ENCODE measurements at regions not wholly inside any gene's neighbourhood (a gene's known extent, or its start where the extent isn't known, plus 50 kb on each side); places are given as distances from the start of the nearest gene placed in this dataset.

GRCh38 chr2:103785432-103785831 is 1023.6 kb downstream of the TMEM182 start:
- no peaks in the 10 kb centered on the region for H3K36me3 ChIP-seq (ENCODE audit: control insufficient read depth in 1 of 2, insufficient read depth in 2 of 2, low read length in 2 of 2)
- DNase-seq (ENCODE audit: low read depth, low spot score) = no peak
- no peaks in the 10 kb centered on the region for H3K27me3 ChIP-seq (ENCODE audit: insufficient read depth, low read length)
- H3K9ac ChIP-seq (ENCODE audit: low read length) = no peak overlapping the region
- ChIA-PET RAD21 (ENCODE audit: low non-redundant PET in 1 of 2, low total read pairs in 2 of 2, uncharacterized antibody in 2 of 2, unreplicated experiment in 2 of 2) (no interaction called here), CTCF (no interaction called here), POLR2A (no interaction called here)
- H4K20me1 ChIP-seq (ENCODE audit: insufficient read depth) = no peaks in the 10 kb centered on the region
- H3K4me3 ChIP-seq (replicated peaks in 1 of 2; ENCODE audit: low read depth in 1 of 2, low read length in 2 of 2) = no peak overlapping the region
- TF ChIP-seq ZFX (IDR thresholded peaks at IDR 0.05) (no peak), SIN3A (IDR thresholded peaks at IDR 0.05; ENCODE audit: low read depth) (no peak), ZBTB33 (IDR thresholded peaks at IDR 0.05; ENCODE audit: extremely low read depth, insufficient replicate concordance, low read length) (no peak), CTCF (IDR thresholded peaks at IDR 0.05 in 2 of 3, conservative IDR thresholded peaks at IDR 0.05 in 1 of 3; ENCODE audit: borderline replicate concordance in 1 of 3, insufficient read depth in 1 of 3, low read depth in 2 of 3, low read length in 2 of 3) (no peak), EGR1 (IDR thresholded peaks at IDR 0.05; ENCODE audit: low read depth) (no peak), ZNF274 (IDR thresholded peaks at IDR 0.05; ENCODE audit: low read depth, low read length) (no peak), SP1 (IDR thresholded peaks at IDR 0.05; ENCODE audit: low read depth) (no peak), EZH2phosphoT487 (IDR thresholded peaks at IDR 0.05; ENCODE audit: borderline replicate concordance) (no peak), ELF1 (IDR thresholded peaks at IDR 0.05; ENCODE audit: borderline replicate concordance, low read depth) (no peak), MAX (IDR thresholded peaks at IDR 0.05) (no peak), YY1 (IDR thresholded peaks at IDR 0.05; ENCODE audit: extremely low read depth, insufficient replicate concordance, low read depth, low read length) (no peak), JUND (IDR thresholded peaks at IDR 0.05) (no peak), POLR2AphosphoS5 (IDR thresholded peaks at IDR 0.05; ENCODE audit: low read depth, low read length) (no peak), CEBPB (IDR thresholded peaks at IDR 0.05; ENCODE audit: low read depth) (no peak), CBX3 (IDR thresholded peaks at IDR 0.05; ENCODE audit: low read depth) (no peak), FOSL1 (IDR thresholded peaks at IDR 0.05; ENCODE audit: low read depth) (no peak)
- no peak overlapping the region for H3K4me2 ChIP-seq (ENCODE audit: low read length)
- BruUV-seq (replicated peaks) = no TSS peak
- no peaks in the 10 kb centered on the region for H3K4me1 ChIP-seq (ENCODE audit: control insufficient read depth in 1 of 2, insufficient read depth in 2 of 2, low read length in 2 of 2)
- H3K79me2 ChIP-seq (ENCODE audit: insufficient read depth, low read length) = no peaks in the 10 kb centered on the region
- intact Hi-C loops (cut with micrococcal nuclease) = no loop called here
- H3K9me2 ChIP-seq (ENCODE audit: insufficient read depth) = no peaks in the 10 kb centered on the region
- no peak for ATAC-seq
- no peak overlapping the region for H3K27ac ChIP-seq (ENCODE audit: low read depth, low read length)
- peaks cover 12 to 21% of the 10 kb centered on the region in 2 experiments; a peak in 2 of 4 replicates for H3K9me3 ChIP-seq (ENCODE audit: control insufficient read depth in 1 of 2, insufficient read depth in 1 of 2, low read depth in 1 of 2, low read length in 2 of 2)
- no peak overlapping the region for H2AFZ ChIP-seq (ENCODE audit: low read depth, low read length, poor library complexity, severe bottlenecking)
